GM21723 (cell line): ENCODE measurements at regions not wholly inside any gene's neighbourhood (a gene's known extent, or its start where the extent isn't known, plus 50 kb on each side); places are given as distances from the start of the nearest gene placed in this dataset.

Experiments used
- ATAC-seq: cut with Tn5 transposase; IDR thresholded peaks from one replicate; pipeline ENCODE4 v1.9.1; 2021; ENCODE audit warnings: mild to moderate bottlenecking, moderate library complexity; ENCODE audit not compliant: unreplicated experiment

GRCh38 chr16:76899767-76900166 lies 291.2 kb upstream of the MON1B start:
- no peak for ATAC-seq

- no peak for ATAC-seq
Observed at GRCh38 chr16:76900285-76901263, 290.4 kb upstream of the MON1B start.

GRCh38 chr16:76906552-76906951 lies 284.4 kb upstream of the MON1B start:
- ATAC-seq, result no peak

- no peak for ATAC-seq
Observed at GRCh38 chr16:76910931-76911330, 280.1 kb upstream of the MON1B start.

- ATAC-seq, result no peak
Observed at GRCh38 chr16:76913046-76913445, 277.9 kb upstream of the MON1B start.

GRCh38 chr16:76926042-76926441 lies 264.9 kb upstream of the MON1B start:
- ATAC-seq, result no peak

- no peak for ATAC-seq
Observed at GRCh38 chr16:76926595-76926994, 264.4 kb upstream of the MON1B start.

- no peak for ATAC-seq
Observed at GRCh38 chr16:76931186-76931585, 259.8 kb upstream of the MON1B start.

GRCh38 chr16:76932541-76933211 lies 258.3 kb upstream of the MON1B start:
- ATAC-seq, result no peak

- ATAC-seq, result no peak
Observed at GRCh38 chr16:76940251-76940650, 250.7 kb upstream of the MON1B start.

GRCh38 chr16:76941113-76941512 lies 249.9 kb upstream of the MON1B start:
- ATAC-seq, result no peak

- ATAC-seq, result no peak
Observed at GRCh38 chr16:76942089-76942488, 248.9 kb upstream of the MON1B start.

GRCh38 chr16:76943921-76944320 lies 247.1 kb upstream of the MON1B start:
- no peak for ATAC-seq

- ATAC-seq, result no peak
Observed at GRCh38 chr16:76946879-76947278, 244.1 kb upstream of the MON1B start.

GRCh38 chr16:76947749-76948148 lies 243.2 kb upstream of the MON1B start:
- ATAC-seq, result no peak

- no peak for ATAC-seq
Observed at GRCh38 chr16:76955629-76956028, 235.4 kb upstream of the MON1B start.

GRCh38 chr16:76956394-76956793 lies 234.6 kb upstream of the MON1B start:
- ATAC-seq, result no peak

GRCh38 chr16:76956841-76957240 lies 234.1 kb upstream of the MON1B start:
- ATAC-seq, result no peak

GRCh38 chr16:76959166-76959565 lies 231.8 kb upstream of the MON1B start:
- no peak for ATAC-seq

GRCh38 chr16:76963614-76964315 lies 227.2 kb upstream of the MON1B start:
- no peak for ATAC-seq

- no peak for ATAC-seq
Observed at GRCh38 chr16:76964464-76965154, 226.4 kb upstream of the MON1B start.
